ENCODE measurements at regions not wholly inside any gene's neighbourhood (a gene's known extent, or its start where the extent isn't known, plus 50 kb on each side); places are given as distances from the start of the nearest gene placed in this dataset.

DNA sequence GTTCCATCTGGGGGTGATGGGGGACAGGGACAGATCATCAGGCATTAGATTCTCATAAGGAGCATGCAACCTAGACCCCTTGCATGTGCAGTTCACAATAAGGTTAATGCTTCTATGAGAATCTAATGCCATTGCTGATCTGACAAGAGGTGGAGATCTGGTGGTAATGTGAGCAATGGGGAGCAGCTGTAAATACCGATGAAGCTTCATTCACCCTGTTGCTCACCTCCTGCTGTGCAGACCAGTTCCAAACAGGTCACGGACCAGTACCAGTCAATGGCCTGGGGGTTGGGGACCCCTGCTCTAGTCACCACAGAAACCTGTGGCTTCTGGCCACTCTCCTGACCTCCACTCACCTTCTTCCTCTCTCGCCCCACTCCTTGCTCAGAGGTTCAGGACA, 229.9 kb downstream of the PTPRU start:
- TF ChIP-seq PPARA (CRISPR knock-in tag; IDR thresholded peaks at IDR 0.05; ENCODE audit: borderline replicate concordance) (no peak), RARB (CRISPR knock-in tag; IDR thresholded peaks at IDR 0.05) (no peak), ZFP30 (CRISPR knock-in tag; IDR thresholded peaks at IDR 0.05) (no peak), ZFP3 (CRISPR knock-in tag; IDR thresholded peaks at IDR 0.05) (no peak), ESRRG (CRISPR knock-in tag; IDR thresholded peaks at IDR 0.05) (no peak), CSDC2 (CRISPR knock-in tag; IDR thresholded peaks at IDR 0.05) (no peak), SNAI2 (CRISPR knock-in tag; IDR thresholded peaks at IDR 0.05) (no peak), OSR1 (CRISPR knock-in tag; IDR thresholded peaks at IDR 0.05) (no peak), PATZ1 (CRISPR knock-in tag; IDR thresholded peaks at IDR 0.05; ENCODE audit: borderline replicate concordance) (no peak), ARNTL (CRISPR knock-in tag; IDR thresholded peaks at IDR 0.05; ENCODE audit: borderline replicate concordance, low read depth) (no peak), BACH2 (CRISPR knock-in tag; IDR thresholded peaks at IDR 0.05; ENCODE audit: borderline replicate concordance) (no peak), ZNF565 (CRISPR knock-in tag; conservative IDR thresholded peaks at IDR 0.05; ENCODE audit: low read depth) (no peak)
- TF ChIP-seq, protein P1, sequence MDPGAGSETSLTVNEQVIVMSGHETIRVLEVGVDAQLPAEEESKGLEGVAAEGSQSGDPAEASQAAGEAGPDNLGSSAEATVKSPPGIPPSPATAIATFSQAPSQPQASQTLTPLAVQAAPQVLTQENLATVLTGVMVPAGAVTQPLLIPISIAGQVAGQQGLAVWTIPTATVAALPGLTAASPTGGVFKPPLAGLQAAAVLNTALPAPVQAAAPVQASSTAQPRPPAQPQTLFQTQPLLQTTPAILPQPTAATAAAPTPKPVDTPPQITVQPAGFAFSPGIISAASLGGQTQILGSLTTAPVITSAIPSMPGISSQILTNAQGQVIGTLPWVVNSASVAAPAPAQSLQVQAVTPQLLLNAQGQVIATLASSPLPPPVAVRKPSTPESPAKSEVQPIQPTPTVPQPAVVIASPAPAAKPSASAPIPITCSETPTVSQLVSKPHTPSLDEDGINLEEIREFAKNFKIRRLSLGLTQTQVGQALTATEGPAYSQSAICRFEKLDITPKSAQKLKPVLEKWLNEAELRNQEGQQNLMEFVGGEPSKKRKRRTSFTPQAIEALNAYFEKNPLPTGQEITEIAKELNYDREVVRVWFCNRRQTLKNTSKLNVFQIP (CRISPR knock-in tag; IDR thresholded peaks at IDR 0.05; ENCODE audit: borderline replicate concordance, low read depth), result no peak
- TF ChIP-seq, protein P2, sequence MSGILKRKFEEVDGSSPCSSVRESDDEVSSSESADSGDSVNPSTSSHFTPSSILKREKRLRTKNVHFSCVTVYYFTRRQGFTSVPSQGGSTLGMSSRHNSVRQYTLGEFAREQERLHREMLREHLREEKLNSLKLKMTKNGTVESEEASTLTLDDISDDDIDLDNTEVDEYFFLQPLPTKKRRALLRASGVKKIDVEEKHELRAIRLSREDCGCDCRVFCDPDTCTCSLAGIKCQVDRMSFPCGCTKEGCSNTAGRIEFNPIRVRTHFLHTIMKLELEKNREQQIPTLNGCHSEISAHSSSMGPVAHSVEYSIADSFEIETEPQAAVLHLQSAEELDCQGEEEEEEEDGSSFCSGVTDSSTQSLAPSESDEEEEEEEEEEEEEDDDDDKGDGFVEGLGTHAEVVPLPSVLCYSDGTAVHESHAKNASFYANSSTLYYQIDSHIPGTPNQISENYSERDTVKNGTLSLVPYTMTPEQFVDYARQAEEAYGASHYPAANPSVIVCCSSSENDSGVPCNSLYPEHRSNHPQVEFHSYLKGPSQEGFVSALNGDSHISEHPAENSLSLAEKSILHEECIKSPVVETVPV (CRISPR knock-in tag; IDR thresholded peaks at IDR 0.05), result no peak
